B cell (primary cell): ENCODE measurements at regions not wholly inside any gene's neighbourhood (a gene's known extent, or its start where the extent isn't known, plus 50 kb on each side); places are given as distances from the start of the nearest gene placed in this dataset.

Source experiments
- ATAC-seq: fragments of 200-7000 bp; cut with Tn5 transposase; one replicate; pipeline ENCODE4 v1.10.0; 2021; ENCODE audit warnings: low read depth, mild to moderate bottlenecking, moderate number of reproducible peaks, moderate library complexity
- CTCF ChIA-PET: fragments of 350-600 bp; sonication (Branson Sonifier 250); formaldehyde crosslinking; loops from one replicate; lab custom pipeline; 2021; ENCODE audit warnings: antibody characterized with exemption, inconsistent platforms; lab: Charles Lee
- POLR2A ChIA-PET: fragments of 350-600 bp; sonication (Branson Sonifier 250); formaldehyde crosslinking; loops from one replicate; lab custom pipeline; 2021; ENCODE audit warnings: antibody characterized with exemption; lab: Charles Lee
- DNase-seq: peaks from one replicate; pipeline ENCODE4 v3.0.0; 2013
- H2AFZ ChIP-seq: 2 replicates; pipeline ENCODE4 v1.6.1; 2012; ENCODE audit warnings: mild to moderate bottlenecking, low read depth, low read length; ENCODE audit not compliant: insufficient read depth, poor library complexity, severe bottlenecking
- H3K27ac ChIP-seq, 2 donors: 1 replicate in 1 of 2; 2 replicates in 1 of 2; pipeline ENCODE4 v1.5.1; 2012 to 2013; ENCODE audit warnings: low read length in 2 of 2, mild to moderate bottlenecking in 2 of 2, moderate library complexity in 1 of 2
- H3K27me3 ChIP-seq, 4 experiments: fragments of 200-600 bp in 1 of 4; sonication (generic) in 1 of 4; replicated peaks in 1 of 4; 1 replicate in 2 of 4; 2 replicates in 2 of 4; pipeline versions ENCODE4 v1.6.1 to v1.7.0; 2013 to 2016; ENCODE audit warnings: low read length in 3 of 4, mild to moderate bottlenecking in 2 of 4, mixed read lengths in 1 of 4, moderate library complexity in 1 of 4; ENCODE audit not compliant: insufficient read depth in 4 of 4, control insufficient read depth in 3 of 4; ENCODE audit errors: control extremely low read depth in 1 of 4
- H3K36me3 ChIP-seq, 2 experiments: replicated peaks in 1 of 2; 1 replicate in 1 of 2; 2 replicates in 1 of 2; pipeline versions ENCODE4 v1.6.1 to v1.7.1; 2013; ENCODE audit warnings: low read length in 1 of 2; ENCODE audit not compliant: insufficient read depth in 2 of 2, control insufficient read depth in 1 of 2; ENCODE audit errors: control extremely low read depth in 1 of 2, extremely low read depth in 1 of 2
- H3K4me1 ChIP-seq, 2 donors: fragments of 200-600 bp in 1 of 2; sonication (generic) in 1 of 2; 1 replicate in 1 of 2; 2 replicates in 1 of 2; pipeline versions ENCODE4 v1.5.1 to v1.6.1; 2013 to 2017; ENCODE audit warnings: low read length in 2 of 2; ENCODE audit not compliant: control insufficient read depth in 2 of 2, insufficient read depth in 2 of 2
- H3K4me2 ChIP-seq: replicated peaks from 2 replicates; pipeline ENCODE3; 2012; ENCODE audit warnings: mild to moderate bottlenecking, low read depth, low read length; ENCODE audit not compliant: poor library complexity, severe bottlenecking
- H3K4me3 ChIP-seq, 5 experiments: fragments of 200-600 bp in 1 of 5; sonication (generic) in 1 of 5; 1 replicate in 3 of 5; 2 replicates in 2 of 5; pipeline versions ENCODE4 v1.5.1 to v1.7.0; 2011 to 2016; ENCODE audit warnings: low read length in 4 of 5, mild to moderate bottlenecking in 4 of 5, low read depth in 2 of 5, control low read depth in 1 of 5, moderate library complexity in 1 of 5; ENCODE audit not compliant: insufficient read depth in 1 of 5; ENCODE audit errors: control extremely low read depth in 1 of 5, extremely low read depth in 1 of 5
- H3K79me2 ChIP-seq: fragments of 200-600 bp; sonication (generic); one replicate; pipeline ENCODE4 v1.6.0; 2016; ENCODE audit warnings: low read length; ENCODE audit not compliant: control insufficient read depth, insufficient read depth
- H3K9ac ChIP-seq: fragments of 200-600 bp; sonication (generic); 2 replicates; pipeline ENCODE4 v1.6.1; 2017; ENCODE audit warnings: mild to moderate bottlenecking, low read length, moderate library complexity
- H3K9me3 ChIP-seq, 3 donors: one replicate each; pipeline versions ENCODE4 v1.6.1 to v1.7.1; 2013; ENCODE audit warnings: low read length in 2 of 3; ENCODE audit not compliant: control insufficient read depth in 2 of 3, insufficient read depth in 1 of 3; ENCODE audit errors: control extremely low read depth in 1 of 3
- H4K20me1 ChIP-seq: 2 replicates; pipeline ENCODE4 v1.6.0; 2012; ENCODE audit warnings: mild to moderate bottlenecking, low read length; ENCODE audit not compliant: insufficient read depth, control insufficient read depth, poor library complexity, severe bottlenecking
- H3K27ac Mint-ChIP-seq: one replicate; pipeline ENCODE4 v1.8.0; 2021; ENCODE audit warnings: mixed read lengths
- H3K27me3 Mint-ChIP-seq: one replicate; pipeline ENCODE4 v1.8.0; 2021; ENCODE audit warnings: mixed read lengths
- H3K4me1 Mint-ChIP-seq: one replicate; pipeline ENCODE4 v1.8.0; 2021; ENCODE audit warnings: mixed read lengths
- H3K4me3 Mint-ChIP-seq: one replicate; pipeline ENCODE4 v1.8.0; 2021; ENCODE audit warnings: mixed read lengths
- H3K9me3 Mint-ChIP-seq: one replicate; pipeline ENCODE4 v1.8.0; 2022; ENCODE audit warnings: mixed read lengths; ENCODE audit not compliant: insufficient read depth
- EZH2 ChIP-seq: IDR thresholded peaks from 2 replicates; pipeline ENCODE4 v1.6.1; 2012; ENCODE audit warnings: borderline replicate concordance, low read depth, mild to moderate bottlenecking, moderate library complexity, low read length; ENCODE audit not compliant: insufficient read depth, poor library complexity, severe bottlenecking
- WGBS: methylation state at CpG from one replicate; pipeline ENCODE4 v1.1.5; 2013; ENCODE audit warnings: missing lambda C conversion rate; ENCODE audit not compliant: insufficient coverage; 5-methylcytosine and 5-hydroxymethylcytosine counted together
- intact Hi-C: fragments of 100-400 bp; cut with micrococcal nuclease; formaldehyde crosslinking; loops from one replicate; pipeline ENCODE4 v1.10.0; 2022
- TF ChIP-seq, protein P1 (sequence below): fragments of 200-600 bp; IDR thresholded peaks from one replicate; pipeline ENCODE4 v1.8.0; 2022; ENCODE audit warnings: antibody characterized with exemption, mild to moderate bottlenecking

DNA sequence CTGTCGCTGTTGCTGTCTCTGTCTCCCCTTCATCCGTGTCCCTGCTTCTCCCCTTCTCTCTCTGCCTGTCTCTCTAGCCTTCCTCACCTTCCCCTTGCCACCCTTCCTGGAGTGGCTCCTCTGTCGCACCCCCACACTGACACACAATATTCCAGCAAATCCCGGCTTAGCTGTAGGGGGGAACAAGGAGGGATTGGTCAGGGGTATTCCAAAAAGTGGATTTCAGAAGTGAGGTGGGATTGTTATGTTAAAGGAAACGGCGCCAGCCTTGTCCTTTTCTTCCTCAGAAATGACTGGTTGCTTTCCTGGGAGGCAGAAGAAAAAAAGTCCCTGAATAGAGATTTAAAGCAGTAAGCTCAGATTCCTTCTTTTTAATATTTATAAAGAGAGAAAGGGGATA is 76.3 kb upstream of the SIRPA start:
- H3K4me1 ChIP-seq, result peaks cover 22 to 25% of the 10 kb centered on the region in 2 donors
- no peak overlapping the region for H3K4me3 Mint-ChIP-seq
- intact Hi-C loops, result no loop called here
- H3K79me2 ChIP-seq, result no peaks in the 10 kb centered on the region
- H3K27me3 Mint-ChIP-seq, result peaks cover 13% of the 10 kb centered on the region
- no peak for TF ChIP-seq EZH2
- TF ChIP-seq, protein P1, sequence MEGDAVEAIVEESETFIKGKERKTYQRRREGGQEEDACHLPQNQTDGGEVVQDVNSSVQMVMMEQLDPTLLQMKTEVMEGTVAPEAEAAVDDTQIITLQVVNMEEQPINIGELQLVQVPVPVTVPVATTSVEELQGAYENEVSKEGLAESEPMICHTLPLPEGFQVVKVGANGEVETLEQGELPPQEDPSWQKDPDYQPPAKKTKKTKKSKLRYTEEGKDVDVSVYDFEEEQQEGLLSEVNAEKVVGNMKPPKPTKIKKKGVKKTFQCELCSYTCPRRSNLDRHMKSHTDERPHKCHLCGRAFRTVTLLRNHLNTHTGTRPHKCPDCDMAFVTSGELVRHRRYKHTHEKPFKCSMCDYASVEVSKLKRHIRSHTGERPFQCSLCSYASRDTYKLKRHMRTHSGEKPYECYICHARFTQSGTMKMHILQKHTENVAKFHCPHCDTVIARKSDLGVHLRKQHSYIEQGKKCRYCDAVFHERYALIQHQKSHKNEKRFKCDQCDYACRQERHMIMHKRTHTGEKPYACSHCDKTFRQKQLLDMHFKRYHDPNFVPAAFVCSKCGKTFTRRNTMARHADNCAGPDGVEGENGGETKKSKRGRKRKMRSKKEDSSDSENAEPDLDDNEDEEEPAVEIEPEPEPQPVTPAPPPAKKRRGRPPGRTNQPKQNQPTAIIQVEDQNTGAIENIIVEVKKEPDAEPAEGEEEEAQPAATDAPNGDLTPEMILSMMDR, result no peak
- ATAC-seq (no peak), DNase-seq (no peak)
- H4K20me1 ChIP-seq, result no peaks in the 10 kb centered on the region
- 93% methylated on average over 4 of the region's 6 CpGs for WGBS
- H3K27me3 ChIP-seq, result peaks cover 0 to 5% (median 0%) of the 10 kb centered on the region in 4 experiments
- no peak overlapping the region for H3K27ac Mint-ChIP-seq
- no peak overlapping the region for H3K9ac ChIP-seq
- no peak overlapping the region for H3K4me2 ChIP-seq
- ChIA-PET CTCF (no interaction called here), POLR2A (no interaction called here)
- peaks cover 4 to 31% (median 26%) of the 10 kb centered on the region in 3 donors for H3K9me3 ChIP-seq
- no peak overlapping the region for H3K27ac ChIP-seq
- peaks cover 18% of the 10 kb centered on the region for H3K9me3 Mint-ChIP-seq
- no peak overlapping the region for H3K4me3 ChIP-seq
- H3K4me1 Mint-ChIP-seq, result peaks cover 39% of the 10 kb centered on the region
- H3K36me3 ChIP-seq, result no peaks in the 10 kb centered on the region
- H2AFZ ChIP-seq, result no peak overlapping the region

DNA sequence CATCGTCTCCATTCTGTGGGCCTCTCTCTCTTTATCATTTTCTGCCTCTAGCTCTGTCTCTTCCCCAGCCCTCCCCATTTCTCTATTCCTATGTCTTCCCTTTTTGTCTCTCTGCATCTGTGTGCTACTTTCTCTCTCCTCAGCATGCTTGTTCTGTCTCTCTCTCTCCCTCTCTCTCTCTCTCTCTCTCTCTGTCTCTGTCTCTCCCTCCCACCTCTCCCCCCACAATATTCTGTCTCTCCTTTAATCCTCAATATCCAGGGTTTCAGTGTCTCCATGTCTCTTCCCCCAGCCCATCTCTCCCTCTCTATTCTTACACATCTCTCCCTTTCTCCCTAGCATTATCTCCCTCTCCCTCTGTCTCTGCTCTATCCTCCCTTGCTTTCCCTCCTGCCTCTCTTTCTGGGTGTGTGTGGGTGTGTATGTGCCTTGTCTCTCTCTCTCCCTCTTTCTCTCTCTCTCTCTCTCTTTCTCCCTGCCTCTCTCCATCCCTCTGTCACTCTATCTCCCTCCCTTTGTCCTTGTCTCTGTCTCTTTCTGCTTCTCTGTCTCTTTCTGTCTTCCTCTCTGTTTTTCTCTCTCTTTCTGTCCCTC is 76.9 kb upstream of the SIRPA start:
- ChIA-PET CTCF (no interaction called here), POLR2A (no interaction called here)
- Histone ChIP-seq H3K36me3 (no peaks in the 10 kb centered on the region), H3K79me2 (no peaks in the 10 kb centered on the region), H3K4me1 (peaks cover 20 to 22% of the 10 kb centered on the region in 2 donors), H2AFZ (no peak overlapping the region), H3K9ac (no peak overlapping the region), H3K27ac (no peak overlapping the region), H3K9me3 (peaks cover 4 to 26% (median 20%) of the 10 kb centered on the region in 3 donors), H3K4me3 (no peak overlapping the region), H4K20me1 (no peaks in the 10 kb centered on the region), H3K27me3 (peaks cover 0 to 5% (median 0%) of the 10 kb centered on the region in 4 experiments), H3K4me2 (no peak overlapping the region)
- H3K27ac Mint-ChIP-seq, result peak overlapping the region; percentile 1
- ATAC-seq (no peak), DNase-seq (no peak)
- H3K27me3 Mint-ChIP-seq, result peaks cover 13% of the 10 kb centered on the region
- TF ChIP-seq, protein P1, result peak; percentile 17
- no peak for TF ChIP-seq EZH2
- peaks cover 17% of the 10 kb centered on the region for H3K9me3 Mint-ChIP-seq
- 36% methylated on average over 1 of the region's 1 CpG for WGBS
- peaks cover 35% of the 10 kb centered on the region for H3K4me1 Mint-ChIP-seq
- intact Hi-C loops, result no loop called here
- H3K4me3 Mint-ChIP-seq, result no peak overlapping the region
